NCI-H2227 (cell line): ENCODE measurements at regions not wholly inside any gene's neighbourhood (a gene's known extent, or its start where the extent isn't known, plus 50 kb on each side); places are given as distances from the start of the nearest gene placed in this dataset.

Experiments
- DNase-seq: peaks from one replicate; lab custom pipeline; 2025; ENCODE audit not compliant: unreplicated experiment; lab: John Stamatoyannopoulos, UW

DNA sequence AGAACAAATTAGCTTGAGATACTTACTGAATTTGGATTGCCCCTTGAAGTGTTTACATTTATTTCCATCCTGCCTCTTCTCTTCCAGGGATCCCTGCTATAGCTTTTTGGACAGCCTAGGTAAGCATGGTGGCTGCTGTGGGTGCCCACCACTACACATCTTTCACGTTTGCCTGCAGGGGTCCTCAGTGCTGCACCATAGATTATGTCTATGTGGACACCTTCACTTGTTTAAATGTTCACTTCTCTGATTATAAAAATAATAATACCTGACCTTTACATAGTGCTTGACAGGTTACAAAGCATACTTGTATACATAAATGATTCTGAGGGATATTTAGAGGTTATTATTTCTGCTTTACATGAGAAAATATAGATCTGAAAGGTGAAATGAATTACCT lies 67.9 kb upstream of the SLC4A4 start:
- DNase-seq = no peak

DNA sequence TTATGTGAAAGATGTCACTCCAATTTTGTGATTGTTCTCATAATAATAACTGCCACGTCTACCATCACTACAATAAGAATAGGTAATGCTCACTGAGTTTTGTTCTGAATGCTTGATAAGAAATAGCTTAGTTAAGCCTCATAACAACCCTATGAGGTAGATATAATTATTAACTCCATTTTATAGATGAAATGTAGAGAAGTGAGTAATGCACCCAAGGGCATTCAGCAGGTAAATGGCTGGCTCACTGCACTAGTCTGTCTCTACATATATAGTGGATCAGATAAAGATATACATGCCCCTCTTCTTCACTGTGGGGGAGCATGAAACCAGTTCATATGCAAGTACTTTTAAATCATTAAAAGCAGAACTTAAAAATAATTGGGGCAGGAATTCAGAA lies 65.8 kb upstream of the SLC4A4 start:
- DNase-seq = no peak

DNA sequence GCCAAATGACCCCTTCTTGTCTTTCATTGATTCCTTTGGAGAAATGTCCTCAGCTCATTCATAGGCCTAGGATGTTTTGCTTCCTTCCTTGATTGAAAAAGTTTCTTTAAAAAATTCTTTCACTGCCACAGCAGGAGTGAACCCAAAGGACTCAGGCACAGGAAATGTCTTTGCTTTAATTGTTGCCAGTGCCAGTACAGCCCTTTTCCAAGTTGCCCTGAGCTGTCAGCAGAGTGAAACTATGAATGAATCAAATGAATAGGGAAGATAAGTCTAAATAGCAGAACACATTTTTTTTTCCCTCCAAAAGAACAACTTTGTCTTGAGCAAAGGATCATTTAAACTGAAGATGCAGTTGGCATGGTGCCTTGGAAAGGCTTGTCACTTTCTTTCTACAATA lies 63.8 kb upstream of the SLC4A4 start:
- no peak for DNase-seq

DNA sequence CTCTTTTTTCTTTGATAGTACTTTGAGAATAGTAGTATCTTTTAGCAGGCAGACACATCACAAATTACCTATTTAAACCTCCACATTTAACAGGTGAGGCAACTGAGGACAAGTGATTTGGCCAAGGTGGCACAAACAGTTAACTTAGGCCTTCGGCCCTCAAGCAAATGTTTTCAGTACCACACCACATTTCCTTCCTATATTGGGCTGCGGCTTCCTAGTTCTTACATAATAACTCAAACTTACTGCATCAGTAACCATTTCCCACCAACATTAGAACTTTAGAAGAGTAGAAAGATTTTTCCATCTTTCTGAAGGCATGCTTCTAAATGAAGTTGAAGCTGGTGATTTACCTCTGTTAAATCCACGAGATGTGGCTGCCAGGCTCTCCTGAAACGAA lies 63.2 kb upstream of the SLC4A4 start:
- DNase-seq = no peak

DNA sequence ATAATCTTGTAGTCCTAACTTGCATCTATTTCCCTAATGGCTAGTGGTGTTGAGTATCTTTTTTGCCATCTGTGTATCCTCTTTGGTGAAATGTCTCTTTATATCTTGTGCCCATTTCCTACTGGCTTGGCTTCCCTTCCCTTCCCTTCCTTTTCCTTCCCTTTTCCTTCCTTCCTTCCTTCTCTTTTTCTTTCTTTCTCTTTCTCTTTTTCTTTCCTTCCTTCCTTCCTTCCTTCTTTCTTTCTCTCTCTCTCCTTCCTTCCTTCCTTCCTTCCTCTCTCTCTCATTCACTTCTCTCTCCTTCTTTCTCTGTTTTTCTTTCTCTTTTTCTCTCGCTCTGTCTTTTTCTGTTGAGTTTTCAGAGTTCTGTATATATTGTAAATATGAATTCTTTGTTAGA lies 61.5 kb upstream of the SLC4A4 start:
- no peak for DNase-seq

GRCh38 chr4:71283642-71284257 lies 55.1 kb upstream of the SLC4A4 start:
- DNase-seq = no peak

DNA sequence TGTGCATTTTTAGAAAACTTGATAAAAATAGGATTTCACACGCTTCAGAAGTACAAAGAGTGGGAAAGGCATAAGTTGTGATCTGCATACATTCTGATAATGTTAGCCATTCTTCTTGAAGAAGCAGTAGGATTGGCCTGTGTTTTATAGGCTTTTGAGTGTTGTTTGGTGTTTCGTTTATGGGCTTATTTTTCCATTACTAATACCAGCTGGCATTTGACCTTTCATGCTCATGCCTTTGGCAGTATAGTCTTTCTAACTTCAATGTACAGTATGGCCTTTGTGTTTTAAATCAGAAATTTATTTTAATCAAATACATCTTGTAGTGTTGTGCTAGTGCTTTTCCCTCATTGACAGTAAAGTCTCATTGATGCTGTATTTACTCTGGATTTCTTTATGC lies 51.5 kb upstream of the SLC4A4 start:
- DNase-seq = no peak

DNA sequence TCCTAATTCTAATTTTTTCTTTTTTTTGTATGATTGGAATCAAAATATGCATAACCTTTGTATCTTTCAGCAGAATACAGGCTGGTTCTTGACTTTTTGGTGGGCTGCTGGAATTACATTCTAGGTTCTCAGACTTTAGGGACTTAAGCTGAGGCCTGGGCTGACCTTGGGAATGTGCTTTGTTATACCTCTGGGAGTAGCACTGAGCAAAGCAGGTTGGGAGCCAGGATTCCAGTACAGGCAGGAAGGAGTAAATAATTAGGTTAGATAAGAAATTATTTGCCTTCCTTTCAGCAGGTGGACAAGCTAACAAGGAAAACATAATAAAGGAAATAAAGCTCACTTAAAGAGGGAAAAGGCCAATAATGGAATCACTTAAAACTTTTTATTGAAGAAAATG lies 49.9 kb upstream of the SLC4A4 start:
- DNase-seq = no peak
